CD14-positive monocyte (primary cell): ENCODE measurements at regions not wholly inside any gene's neighbourhood (a gene's known extent, or its start where the extent isn't known, plus 50 kb on each side); places are given as distances from the start of the nearest gene placed in this dataset.

ENCODE experiments used
- DNase-seq, 3 donors: peaks; one replicate each; pipeline ENCODE4 v3.0.0-alpha.2; 2011 to 2022
- H2AFZ ChIP-seq: 2 replicates; pipeline ENCODE4 v1.6.0; 2012; ENCODE audit warnings: mild to moderate bottlenecking, low read depth, low read length, inconsistent platforms; ENCODE audit not compliant: insufficient read depth, poor library complexity, severe bottlenecking
- H3K27ac ChIP-seq, 2 donors: 1 replicate in 1 of 2; 2 replicates in 1 of 2; pipeline ENCODE4 v1.5.1; 2012 to 2013; ENCODE audit warnings: low read length in 2 of 2, control low read depth in 1 of 2, inconsistent platforms in 1 of 2, low read depth in 1 of 2, mild to moderate bottlenecking in 1 of 2
- H3K27me3 ChIP-seq, 2 donors: one replicate each; pipeline versions ENCODE4 v1.6.0 to v1.6.1; 2011 to 2013; ENCODE audit warnings: low read length in 2 of 2; ENCODE audit not compliant: control insufficient read depth in 2 of 2, insufficient read depth in 2 of 2
- H3K36me3 ChIP-seq, 2 donors: replicated peaks in 1 of 2; 1 replicate in 1 of 2; 2 replicates in 1 of 2; pipeline versions ENCODE4 v1.5.1 to v1.6.1; 2012 to 2013; ENCODE audit warnings: low read length in 2 of 2, control low read depth in 1 of 2, inconsistent platforms in 1 of 2, mild to moderate bottlenecking in 1 of 2; ENCODE audit not compliant: insufficient read depth in 2 of 2, control insufficient read depth in 1 of 2
- H3K4me1 ChIP-seq, 2 donors: 1 replicate in 1 of 2; 2 replicates in 1 of 2; pipeline versions ENCODE4 v1.5.1 to v1.6.1; 2012 to 2013; ENCODE audit warnings: low read length in 2 of 2, control low read depth in 1 of 2, inconsistent platforms in 1 of 2, mild to moderate bottlenecking in 1 of 2, moderate library complexity in 1 of 2; ENCODE audit not compliant: insufficient read depth in 2 of 2, control insufficient read depth in 1 of 2
- H3K4me2 ChIP-seq: replicated peaks from 2 replicates; pipeline ENCODE3; 2012; ENCODE audit warnings: low read length, moderate library complexity, mild to moderate bottlenecking; ENCODE audit not compliant: poor library complexity, severe bottlenecking; ENCODE audit errors: extremely low read depth
- H3K4me3 ChIP-seq, 3 experiments: fragments of 200-600 bp in 1 of 3; sonication (generic) in 1 of 3; replicated peaks in 1 of 3; 1 replicate in 2 of 3; 2 replicates in 1 of 3; pipeline ENCODE4 v1.5.1; 2011 to 2013; ENCODE audit warnings: low read length in 3 of 3, mild to moderate bottlenecking in 3 of 3, control low read depth in 2 of 3, low read depth in 2 of 3, inconsistent platforms in 1 of 3, moderate library complexity in 1 of 3
- H3K79me2 ChIP-seq: 2 replicates; pipeline ENCODE4 v1.6.0; 2012; ENCODE audit warnings: mild to moderate bottlenecking, control low read depth, inconsistent platforms, low read length, moderate library complexity; ENCODE audit not compliant: insufficient read depth
- H3K9ac ChIP-seq: 2 replicates; pipeline ENCODE4 v1.6.0; 2017; ENCODE audit warnings: low read length, mild to moderate bottlenecking; ENCODE audit not compliant: insufficient read depth, poor library complexity, severe bottlenecking
- H3K9me3 ChIP-seq, 2 donors: replicated peaks in 1 of 2; 1 replicate in 1 of 2; 2 replicates in 1 of 2; pipeline versions ENCODE4 v1.5.1 to v1.6.1; 2012 to 2013; ENCODE audit warnings: low read length in 2 of 2, control low read depth in 1 of 2; ENCODE audit not compliant: control insufficient read depth in 1 of 2, insufficient read depth in 1 of 2
- H4K20me1 ChIP-seq: 2 replicates; pipeline ENCODE4 v1.6.0; 2012; ENCODE audit warnings: mild to moderate bottlenecking, low read length, control low read depth, moderate library complexity; ENCODE audit not compliant: insufficient read depth
- H3K27ac Mint-ChIP-seq, 7 donors: one replicate each; pipeline ENCODE4 v1.8.0; 2020; ENCODE audit warnings: mild to moderate bottlenecking in 7 of 7, mixed read lengths in 7 of 7, moderate library complexity in 6 of 7, inconsistent platforms in 2 of 7
- H3K27me3 Mint-ChIP-seq, 3 donors: one replicate each; pipeline ENCODE4 v1.8.0; 2021 to 2022; ENCODE audit warnings: low read depth in 3 of 3, mild to moderate bottlenecking in 3 of 3, mixed read lengths in 3 of 3, moderate library complexity in 3 of 3, inconsistent platforms in 1 of 3
- H3K36me3 Mint-ChIP-seq, 2 donors: one replicate each; pipeline ENCODE4 v1.8.0; 2020; ENCODE audit warnings: mixed read lengths in 2 of 2, inconsistent platforms in 1 of 2, mild to moderate bottlenecking in 1 of 2
- H3K4me1 Mint-ChIP-seq: one replicate; pipeline ENCODE4 v1.8.0; 2020; ENCODE audit warnings: mild to moderate bottlenecking, mixed read lengths
- H3K4me3 Mint-ChIP-seq, 2 donors: one replicate each; pipeline ENCODE4 v1.8.0; 2020; ENCODE audit warnings: mild to moderate bottlenecking in 2 of 2, mixed read lengths in 2 of 2, moderate library complexity in 1 of 2
- H3K9me3 Mint-ChIP-seq, 7 donors: one replicate each; pipeline ENCODE4 v1.8.0; 2020 to 2022; ENCODE audit warnings: mixed read lengths in 7 of 7, mild to moderate bottlenecking in 6 of 7, moderate library complexity in 6 of 7, inconsistent platforms in 2 of 7
- WGBS: methylation state at CpG from one replicate; pipeline ENCODE4 v1.1.5; 2013; ENCODE audit warnings: missing lambda C conversion rate; ENCODE audit not compliant: insufficient coverage; 5-methylcytosine and 5-hydroxymethylcytosine counted together
- intact Hi-C, 2 donors: fragments of 100-400 bp; cut with micrococcal nuclease; formaldehyde crosslinking; loops; one replicate each; pipeline versions ENCODE4 v1.15.0 to v1.15.1; 2023
- TF ChIP-seq, protein P1 (sequence below): fragments of 200-600 bp; IDR thresholded peaks from one replicate; pipeline ENCODE4 v1.8.0; 2022; ENCODE audit warnings: antibody characterized with exemption, mild to moderate bottlenecking

DNA sequence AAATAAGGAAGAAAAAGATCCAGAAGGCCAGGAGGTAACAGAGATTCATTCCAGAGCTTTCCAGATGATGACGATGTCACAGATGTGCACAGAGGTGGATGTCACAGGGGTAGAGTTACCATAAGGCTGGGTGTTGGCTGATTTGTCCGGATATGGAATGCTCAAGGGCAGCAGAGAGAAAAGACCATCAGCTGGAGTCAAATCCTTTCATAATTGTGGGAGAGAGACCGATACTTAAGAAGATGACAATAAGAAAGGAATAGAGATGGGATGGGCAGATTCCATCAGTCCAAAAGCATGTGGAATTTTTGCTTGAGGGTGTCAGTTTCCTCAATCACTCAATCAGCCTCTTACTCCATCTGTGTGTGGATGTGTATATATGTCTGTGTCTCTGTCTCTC lies 150.4 kb downstream of the CENPC start:
- no peak overlapping the region for H3K27ac Mint-ChIP-seq
- no peaks in the 10 kb centered on the region for H3K36me3 Mint-ChIP-seq
- H3K4me1 Mint-ChIP-seq = no peaks in the 10 kb centered on the region
- H3K79me2 ChIP-seq = no peaks in the 10 kb centered on the region
- no peak overlapping the region for H3K27ac ChIP-seq
- no peaks in the 10 kb centered on the region for H3K4me1 ChIP-seq
- H3K4me3 Mint-ChIP-seq = no peak overlapping the region
- no peak overlapping the region for H2AFZ ChIP-seq
- 90% methylated on average over 2 of the region's 3 CpGs for WGBS
- peaks cover 0 to 1% (median 0%) of the 10 kb centered on the region in 3 donors for H3K27me3 Mint-ChIP-seq
- no peak for DNase-seq
- H3K27me3 ChIP-seq = peaks cover 0 to 3% of the 10 kb centered on the region in 2 donors
- no peaks in the 10 kb centered on the region for H3K9me3 Mint-ChIP-seq
- H3K4me2 ChIP-seq = no peak overlapping the region
- H3K9ac ChIP-seq = no peak overlapping the region
- TF ChIP-seq, protein P1, sequence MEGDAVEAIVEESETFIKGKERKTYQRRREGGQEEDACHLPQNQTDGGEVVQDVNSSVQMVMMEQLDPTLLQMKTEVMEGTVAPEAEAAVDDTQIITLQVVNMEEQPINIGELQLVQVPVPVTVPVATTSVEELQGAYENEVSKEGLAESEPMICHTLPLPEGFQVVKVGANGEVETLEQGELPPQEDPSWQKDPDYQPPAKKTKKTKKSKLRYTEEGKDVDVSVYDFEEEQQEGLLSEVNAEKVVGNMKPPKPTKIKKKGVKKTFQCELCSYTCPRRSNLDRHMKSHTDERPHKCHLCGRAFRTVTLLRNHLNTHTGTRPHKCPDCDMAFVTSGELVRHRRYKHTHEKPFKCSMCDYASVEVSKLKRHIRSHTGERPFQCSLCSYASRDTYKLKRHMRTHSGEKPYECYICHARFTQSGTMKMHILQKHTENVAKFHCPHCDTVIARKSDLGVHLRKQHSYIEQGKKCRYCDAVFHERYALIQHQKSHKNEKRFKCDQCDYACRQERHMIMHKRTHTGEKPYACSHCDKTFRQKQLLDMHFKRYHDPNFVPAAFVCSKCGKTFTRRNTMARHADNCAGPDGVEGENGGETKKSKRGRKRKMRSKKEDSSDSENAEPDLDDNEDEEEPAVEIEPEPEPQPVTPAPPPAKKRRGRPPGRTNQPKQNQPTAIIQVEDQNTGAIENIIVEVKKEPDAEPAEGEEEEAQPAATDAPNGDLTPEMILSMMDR = no peak
- H3K9me3 ChIP-seq = no peaks in the 10 kb centered on the region
- no peaks in the 10 kb centered on the region for H4K20me1 ChIP-seq
- no peak overlapping the region for H3K4me3 ChIP-seq
- no peaks in the 10 kb centered on the region for H3K36me3 ChIP-seq
- intact Hi-C loops = no loop called here

DNA sequence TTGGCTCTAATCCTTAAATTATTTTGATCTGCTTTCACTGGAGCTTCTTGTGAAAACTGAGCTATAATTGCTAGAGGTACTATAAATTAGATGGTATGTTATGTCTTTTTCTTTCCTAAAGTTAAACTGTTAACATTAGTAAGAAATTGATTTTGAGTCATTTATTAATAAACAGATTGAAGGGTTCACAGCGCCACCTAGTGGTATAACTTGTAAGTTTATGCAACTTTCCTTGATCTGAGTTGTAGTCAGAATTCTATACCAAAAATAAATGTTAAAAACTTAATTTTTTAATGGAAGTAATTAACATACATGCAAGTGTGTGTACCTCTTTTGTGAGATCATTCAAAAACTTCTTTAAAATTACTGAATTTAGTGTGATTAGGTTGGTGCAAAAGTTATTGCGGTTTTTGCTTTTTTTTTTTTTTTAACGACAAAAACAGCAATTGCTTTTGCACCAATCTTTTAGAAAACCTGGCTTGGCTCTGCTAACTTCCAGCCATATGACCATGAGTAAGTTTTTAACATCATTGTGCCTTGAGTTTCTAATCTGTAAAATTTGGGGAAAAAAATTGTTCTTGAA lies 151.5 kb downstream of the CENPC start:
- TF ChIP-seq, protein P1 = peak; percentile 91
- Histone ChIP-seq H3K36me3 (no peaks in the 10 kb centered on the region), H2AFZ (no peak overlapping the region), H3K9ac (no peak overlapping the region), H3K4me3 (no peak overlapping the region), H3K79me2 (no peaks in the 10 kb centered on the region), H3K4me2 (no peak overlapping the region), H3K4me1 (no peaks in the 10 kb centered on the region), H4K20me1 (no peaks in the 10 kb centered on the region), H3K27me3 (peaks cover 0 to 3% of the 10 kb centered on the region in 2 donors), H3K9me3 (no peaks in the 10 kb centered on the region), H3K27ac (no peak overlapping the region)
- Mint-ChIP-seq H3K27me3 (peaks cover 0 to 1% (median 0%) of the 10 kb centered on the region in 3 donors), H3K36me3 (no peaks in the 10 kb centered on the region), H3K4me1 (no peaks in the 10 kb centered on the region), H3K9me3 (no peaks in the 10 kb centered on the region), H3K27ac (no peak overlapping the region), H3K4me3 (no peak overlapping the region)
- no CpG with 5 or more reads among the region's 3 CpGs for WGBS
- DNase-seq = peak; percentile 8 to 35 (median 27)
- intact Hi-C loops = no loop called here
